ENCODE measurements at regions not wholly inside any gene's neighbourhood (a gene's known extent, or its start where the extent isn't known, plus 50 kb on each side); places are given as distances from the start of the nearest gene placed in this dataset.

- H3K4me3 Mint-ChIP-seq = no peak overlapping the region
- no peaks in the 10 kb centered on the region; the same call in 1 of the 2 replicates for H3K36me3 Mint-ChIP-seq
- H3K27ac Mint-ChIP-seq = no peak overlapping the region
- H3K4me1 Mint-ChIP-seq = peaks cover under 1% of the 10 kb centered on the region; the same call in 1 of the 2 replicates
- ATAC-seq (no peak), DNase-seq (ENCODE audit: low spot score) (no peak)
- POLR2A ChIA-PET = no interaction called here
- H3K9me3 Mint-ChIP-seq = peaks cover 17% of the 10 kb centered on the region
- CTCF ChIA-PET = no interaction called here
- H3K27me3 Mint-ChIP-seq (ENCODE audit: low read depth) = no peaks in the 10 kb centered on the region
- TF ChIP-seq JUN (CRISPR knock-in tag; IDR thresholded peaks at IDR 0.05) (no peak), GABPB1 (CRISPR knock-in tag; IDR thresholded peaks at IDR 0.05) (no peak), ZNF425 (CRISPR knock-in tag; conservative IDR thresholded peaks at IDR 0.05) (no peak), ZMAT4 (CRISPR knock-in tag; IDR thresholded peaks at IDR 0.05) (no peak), EMX1 (CRISPR knock-in tag; IDR thresholded peaks at IDR 0.05) (no peak), AR (CRISPR knock-in tag; IDR thresholded peaks at IDR 0.05) (no peak), STAT6 (CRISPR knock-in tag; conservative IDR thresholded peaks at IDR 0.05; ENCODE audit: low read depth) (no peak), ZNF423 (CRISPR knock-in tag; IDR thresholded peaks at IDR 0.05) (no peak), E2F1 (CRISPR knock-in tag; IDR thresholded peaks at IDR 0.05) (no peak), AFF4 (CRISPR knock-in tag; IDR thresholded peaks at IDR 0.05; ENCODE audit: borderline replicate concordance) (no peak), RORB (CRISPR knock-in tag; IDR thresholded peaks at IDR 0.05) (no peak), FOXP4 (CRISPR knock-in tag; IDR thresholded peaks at IDR 0.05) (no peak), ERG (CRISPR knock-in tag; IDR thresholded peaks at IDR 0.05) (no peak), USF2 (CRISPR knock-in tag; IDR thresholded peaks at IDR 0.05) (no peak), E2F5 (CRISPR knock-in tag; IDR thresholded peaks at IDR 0.05) (no peak), ZNF232 (CRISPR knock-in tag; IDR thresholded peaks at IDR 0.05) (no peak), TCF7 (CRISPR knock-in tag; IDR thresholded peaks at IDR 0.05; ENCODE audit: low read depth) (no peak)
These were observed 63.4 kb upstream of the PAPPA start for GRCh38 chr9:116090030-116090770.
